ENCODE measurements at regions not wholly inside any gene's neighbourhood (a gene's known extent, or its start where the extent isn't known, plus 50 kb on each side); places are given as distances from the start of the nearest gene placed in this dataset.

DNA sequence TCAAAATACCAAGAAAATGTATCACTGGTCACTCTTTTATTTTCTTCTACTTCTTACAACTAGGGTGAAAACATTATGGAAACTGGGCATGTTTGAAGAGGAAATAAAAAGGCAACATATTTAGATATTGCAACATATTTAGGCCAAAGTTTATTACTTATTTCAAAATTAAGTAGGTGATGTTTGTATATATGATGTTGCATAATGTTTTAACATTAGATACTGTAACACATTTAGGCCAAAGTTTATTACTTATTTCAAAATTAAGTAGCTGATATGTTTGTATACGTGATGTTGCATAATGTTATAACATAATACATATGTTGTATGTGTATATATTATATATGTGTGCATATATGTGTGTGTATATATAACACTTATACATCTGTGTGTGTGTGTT, 451.3 kb downstream of the LIG4 start:
- Histone ChIP-seq H3K27me3 (replicated peaks; ENCODE audit: insufficient read depth, low read depth, low read length, poor library complexity) (no peaks in the 10 kb centered on the region), H3K4me1 (ENCODE audit: insufficient read depth, low read length, poor library complexity, severe bottlenecking) (peaks cover 10% of the 10 kb centered on the region), H3K36me3 (ENCODE audit: insufficient read depth, low read length, poor library complexity, severe bottlenecking) (no peaks in the 10 kb centered on the region), H3K9me3 (ENCODE audit: low read depth, low read length, poor library complexity, severe bottlenecking) (no peaks in the 10 kb centered on the region), H3K27ac (ENCODE audit: low read depth, low read length, poor library complexity, severe bottlenecking) (no peak overlapping the region), H3K4me3 (ENCODE audit: low read depth, low read length, poor library complexity, severe bottlenecking) (no peak overlapping the region)
- CTCF ChIA-PET = no interaction called here
- TF ChIP-seq EZH2 (IDR thresholded peaks at IDR 0.05; ENCODE audit: borderline replicate concordance, low read depth, low read length, poor library complexity, severe bottlenecking) = no peak
- TF ChIP-seq, protein P1, sequence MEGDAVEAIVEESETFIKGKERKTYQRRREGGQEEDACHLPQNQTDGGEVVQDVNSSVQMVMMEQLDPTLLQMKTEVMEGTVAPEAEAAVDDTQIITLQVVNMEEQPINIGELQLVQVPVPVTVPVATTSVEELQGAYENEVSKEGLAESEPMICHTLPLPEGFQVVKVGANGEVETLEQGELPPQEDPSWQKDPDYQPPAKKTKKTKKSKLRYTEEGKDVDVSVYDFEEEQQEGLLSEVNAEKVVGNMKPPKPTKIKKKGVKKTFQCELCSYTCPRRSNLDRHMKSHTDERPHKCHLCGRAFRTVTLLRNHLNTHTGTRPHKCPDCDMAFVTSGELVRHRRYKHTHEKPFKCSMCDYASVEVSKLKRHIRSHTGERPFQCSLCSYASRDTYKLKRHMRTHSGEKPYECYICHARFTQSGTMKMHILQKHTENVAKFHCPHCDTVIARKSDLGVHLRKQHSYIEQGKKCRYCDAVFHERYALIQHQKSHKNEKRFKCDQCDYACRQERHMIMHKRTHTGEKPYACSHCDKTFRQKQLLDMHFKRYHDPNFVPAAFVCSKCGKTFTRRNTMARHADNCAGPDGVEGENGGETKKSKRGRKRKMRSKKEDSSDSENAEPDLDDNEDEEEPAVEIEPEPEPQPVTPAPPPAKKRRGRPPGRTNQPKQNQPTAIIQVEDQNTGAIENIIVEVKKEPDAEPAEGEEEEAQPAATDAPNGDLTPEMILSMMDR (conservative IDR thresholded peaks at IDR 0.05; ENCODE audit: low read depth, low read length) = no peak
- no peak for DNase-seq (ENCODE audit: low spot score)
- intact Hi-C loops (cut with micrococcal nuclease; ENCODE audit: unreplicated experiment) = no loop called here
- BruUV-seq (replicated peaks) = no TSS peak
- POLR2A ChIA-PET (ENCODE audit: low non-redundant PET) = no interaction called here

DNA sequence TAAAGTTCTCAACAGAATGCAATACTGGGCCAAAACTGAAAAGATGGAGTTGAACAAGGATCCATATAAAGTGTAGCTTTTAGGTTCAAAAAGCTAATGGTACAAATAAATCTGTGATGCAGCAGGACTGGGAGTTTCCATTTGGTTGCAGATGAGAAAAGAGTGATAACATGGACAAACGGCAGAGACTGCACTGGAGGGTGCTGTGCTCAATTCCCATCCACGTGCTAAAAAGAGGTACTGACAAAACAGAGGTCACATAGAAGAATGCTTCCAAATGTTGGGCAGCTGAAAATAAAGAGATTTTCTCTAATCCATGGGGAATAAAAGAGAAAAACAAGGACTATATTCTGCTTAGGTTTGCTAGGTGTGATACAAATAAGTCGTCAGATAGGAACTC, 461.6 kb downstream of the LIG4 start:
- no peak for DNase-seq (ENCODE audit: low spot score)
- H3K27ac ChIP-seq (ENCODE audit: low read depth, low read length, poor library complexity, severe bottlenecking) = no peak overlapping the region
- intact Hi-C loops (cut with micrococcal nuclease; ENCODE audit: unreplicated experiment) = no loop called here
- ChIA-PET CTCF (no interaction called here), POLR2A (ENCODE audit: low non-redundant PET) (no interaction called here)
- no peaks in the 10 kb centered on the region for H3K36me3 ChIP-seq (ENCODE audit: insufficient read depth, low read length, poor library complexity, severe bottlenecking)
- H3K9me3 ChIP-seq (ENCODE audit: low read depth, low read length, poor library complexity, severe bottlenecking) = no peaks in the 10 kb centered on the region
- BruUV-seq (replicated peaks) = no TSS peak
- H3K4me1 ChIP-seq (ENCODE audit: insufficient read depth, low read length, poor library complexity, severe bottlenecking) = no peaks in the 10 kb centered on the region
- no peak overlapping the region for H3K4me3 ChIP-seq (ENCODE audit: low read depth, low read length, poor library complexity, severe bottlenecking)
- no peak for TF ChIP-seq EZH2 (IDR thresholded peaks at IDR 0.05; ENCODE audit: borderline replicate concordance, low read depth, low read length, poor library complexity, severe bottlenecking)
- TF ChIP-seq, protein P1 (conservative IDR thresholded peaks at IDR 0.05; ENCODE audit: low read depth, low read length) = no peak
- no peaks in the 10 kb centered on the region for H3K27me3 ChIP-seq (replicated peaks; ENCODE audit: insufficient read depth, low read depth, low read length, poor library complexity)

- H3K27ac ChIP-seq (ENCODE audit: low read depth, low read length, poor library complexity, severe bottlenecking) = no peak overlapping the region
These were observed 462.0 kb downstream of the LIG4 start for GRCh38 chr13:107753291-107753690.

More at GRCh38 chr13:107753291-107753690, 462.0 kb downstream of the LIG4 start:
- ChIA-PET CTCF (no interaction called here), POLR2A (ENCODE audit: low non-redundant PET) (no interaction called here)
- no TSS peak for BruUV-seq (replicated peaks)
- no peaks in the 10 kb centered on the region for H3K4me1 ChIP-seq (ENCODE audit: insufficient read depth, low read length, poor library complexity, severe bottlenecking)
- H3K36me3 ChIP-seq (ENCODE audit: insufficient read depth, low read length, poor library complexity, severe bottlenecking) = no peaks in the 10 kb centered on the region
- DNase-seq (ENCODE audit: low spot score) = no peak
- no peaks in the 10 kb centered on the region for H3K27me3 ChIP-seq (replicated peaks; ENCODE audit: insufficient read depth, low read depth, low read length, poor library complexity)
- intact Hi-C loops (cut with micrococcal nuclease; ENCODE audit: unreplicated experiment) = no loop called here
- H3K9me3 ChIP-seq (ENCODE audit: low read depth, low read length, poor library complexity, severe bottlenecking) = no peaks in the 10 kb centered on the region
- TF ChIP-seq EZH2 (IDR thresholded peaks at IDR 0.05; ENCODE audit: borderline replicate concordance, low read depth, low read length, poor library complexity, severe bottlenecking) = no peak
- TF ChIP-seq, protein P1 (conservative IDR thresholded peaks at IDR 0.05; ENCODE audit: low read depth, low read length) = no peak
- H3K4me3 ChIP-seq (ENCODE audit: low read depth, low read length, poor library complexity, severe bottlenecking) = no peak overlapping the region

Data from A673 (cell line).